SK-MEL-5 (cell line): ENCODE measurements at regions not wholly inside any gene's neighbourhood (a gene's known extent, or its start where the extent isn't known, plus 50 kb on each side); places are given as distances from the start of the nearest gene placed in this dataset.
"Not testable (repeated sequence)": the region's sequence is repeated elsewhere in the genome, so short reads cannot be mapped to it uniquely, and the experiment has no call there.

Experiments
- DNase-seq: peaks from one replicate; pipeline ENCODE4 v3.0.0-alpha.2; 2016; ENCODE audit warnings: low read depth, low spot score
- in situ Hi-C: cut with HindIII; loops from 2 replicates; pipeline ENCODE4 v1.10.0; 2016; ENCODE audit warnings: low sequenced_read_pairs, high pct_unique_total_duplicates, low pct_unique_long_range_greater_than_20kb

GRCh38 chr6:14584450-14584849, 466.9 kb downstream of the CD83 start:
- in situ Hi-C loops, result no loop called here
- no peak for DNase-seq

GRCh38 chr6:14585689-14586088, 468.1 kb downstream of the CD83 start:
- in situ Hi-C loops, result no loop called here
- no peak for DNase-seq

- in situ Hi-C loops, result no loop called here
- no peak for DNase-seq
These were observed 471.6 kb downstream of the CD83 start for GRCh38 chr6:14589175-14589574.

GRCh38 chr6:14590586-14590985, 473.0 kb downstream of the CD83 start:
- in situ Hi-C loops, result no loop called here
- no peak for DNase-seq

GRCh38 chr6:14591998-14592397, 474.4 kb downstream of the CD83 start:
- in situ Hi-C loops, result no loop called here
- no peak for DNase-seq

- no peak for DNase-seq
- in situ Hi-C loops, result no loop called here
These were observed 475.7 kb downstream of the CD83 start for GRCh38 chr6:14593286-14593685.

- in situ Hi-C loops, result no loop called here
These were observed 478.2 kb downstream of the CD83 start for GRCh38 chr6:14595751-14596150.

GRCh38 chr6:14596410-14596809, 478.8 kb downstream of the CD83 start:
- DNase-seq, result peak; percentile 19

More at GRCh38 chr6:14595751-14596150, 478.2 kb downstream of the CD83 start:
- no peak for DNase-seq

GRCh38 chr6:14597090-14597489, 479.5 kb downstream of the CD83 start:
- no peak for DNase-seq
- in situ Hi-C loops, result no loop called here

More at GRCh38 chr6:14596410-14596809, 478.8 kb downstream of the CD83 start:
- in situ Hi-C loops, result no loop called here

GRCh38 chr6:14598017-14598864, 480.7 kb downstream of the CD83 start:
- in situ Hi-C loops, result no loop called here
- DNase-seq, result no peak

GRCh38 chr6:14600306-14600705, 482.7 kb downstream of the CD83 start:
- DNase-seq, in situ Hi-C loops: not testable (repeated sequence)

GRCh38 chr6:14601490-14601889, 483.9 kb downstream of the CD83 start:
- in situ Hi-C loops, result no loop called here

GRCh38 chr6:14606353-14606752, 488.8 kb downstream of the CD83 start:
- in situ Hi-C loops, result no loop called here
- no peak for DNase-seq

More at GRCh38 chr6:14601490-14601889, 483.9 kb downstream of the CD83 start:
- DNase-seq, result no peak

- no peak for DNase-seq
- in situ Hi-C loops, result no loop called here
These were observed 492.6 kb downstream of the CD83 start for GRCh38 chr6:14610141-14610540.

- no peak for DNase-seq
- in situ Hi-C loops, result no loop called here
These were observed 494.7 kb downstream of the CD83 start for GRCh38 chr6:14612016-14612980.

GRCh38 chr6:14614631-14615030, 497.1 kb downstream of the CD83 start:
- in situ Hi-C loops, result no loop called here
- DNase-seq, result no peak

- no peak for DNase-seq
- in situ Hi-C loops, result no loop called here
These were observed 499.1 kb downstream of the CD83 start for GRCh38 chr6:14616656-14617055.

- in situ Hi-C loops, result no loop called here
- no peak for DNase-seq
These were observed 501.3 kb downstream of the CD83 start for GRCh38 chr6:14618759-14619418.
